Epithelial cell of prostate (primary cell): ENCODE measurements at regions not wholly inside any gene's neighbourhood (a gene's known extent, or its start where the extent isn't known, plus 50 kb on each side); places are given as distances from the start of the nearest gene placed in this dataset.
"Not testable (repeated sequence)": the region's sequence is repeated elsewhere in the genome, so short reads cannot be mapped to it uniquely, and the experiment has no call there.

Source experiments
- DNase-seq: peaks from one replicate; pipeline ENCODE4 v3.0.0-alpha.2; 2011; ENCODE audit warnings: low read depth, low spot score
- H3K27ac ChIP-seq: fragments of 450-650 bp; 2 replicates; pipeline ENCODE4 v1.5.1; 2017; ENCODE audit warnings: mild to moderate bottlenecking

DNA sequence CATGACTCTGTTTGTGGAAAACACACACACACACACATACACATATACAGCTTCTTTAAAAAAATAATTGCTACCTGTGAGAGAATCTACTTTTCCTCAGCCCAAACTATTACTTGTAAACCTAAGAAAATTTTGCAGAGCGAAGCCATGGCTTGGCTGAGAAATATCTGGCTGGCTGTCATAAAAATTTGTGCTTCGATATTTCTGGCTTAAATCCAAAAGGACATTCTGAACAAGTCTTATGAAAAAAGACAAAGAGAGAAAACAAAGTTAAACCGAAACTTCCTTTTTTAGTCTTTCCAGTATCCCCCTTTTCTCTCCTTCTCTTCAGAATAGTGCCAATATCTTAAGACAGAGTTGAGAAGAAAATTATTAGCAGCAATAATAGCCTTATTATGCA, 2048.0 kb downstream of the SUCLG1 start:
- H3K27ac ChIP-seq, result no peak overlapping the region
- no peak for DNase-seq

DNA sequence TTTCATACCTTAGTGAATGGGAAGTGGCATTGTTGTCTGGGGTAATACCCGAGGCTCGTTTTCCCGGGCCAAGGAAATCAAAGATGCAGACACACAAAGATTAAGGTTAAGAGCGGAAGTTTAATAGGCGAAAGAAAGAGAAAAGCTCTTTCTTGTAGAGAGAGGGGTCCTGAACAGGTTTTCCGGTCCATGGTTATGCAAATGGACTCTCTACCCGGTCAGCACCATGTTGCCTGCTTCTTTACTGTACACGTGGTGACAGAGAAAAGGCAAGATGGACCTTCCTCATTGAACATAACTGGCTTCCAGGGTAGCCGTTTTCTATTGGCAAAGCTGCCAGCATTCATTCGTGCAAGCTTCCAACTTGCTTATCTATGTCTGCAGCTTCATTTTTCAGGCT, 2063.5 kb downstream of the SUCLG1 start:
- no peak overlapping the region for H3K27ac ChIP-seq
- no peak for DNase-seq

DNA sequence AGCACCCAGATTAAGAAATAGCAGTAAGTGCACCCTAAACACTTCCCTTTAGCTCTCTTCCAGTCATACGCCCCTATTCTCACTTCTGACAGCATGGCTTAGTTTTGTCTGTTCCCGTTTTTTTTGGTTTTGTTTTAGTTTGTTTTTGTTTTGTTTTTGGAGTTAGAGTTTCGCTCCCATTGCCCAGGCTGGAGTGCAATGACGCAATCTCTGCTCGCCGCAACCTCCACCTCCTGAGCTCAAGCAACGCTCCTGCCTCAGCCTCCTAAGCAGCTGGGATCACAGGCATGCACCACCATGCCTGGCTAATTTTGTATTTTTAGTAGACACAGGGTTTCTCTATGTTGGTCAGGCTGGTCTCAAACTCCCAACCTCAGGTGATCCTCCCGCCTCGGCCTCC, 2067.7 kb downstream of the SUCLG1 start:
- no peak for DNase-seq
- H3K27ac ChIP-seq, result no peak overlapping the region

DNA sequence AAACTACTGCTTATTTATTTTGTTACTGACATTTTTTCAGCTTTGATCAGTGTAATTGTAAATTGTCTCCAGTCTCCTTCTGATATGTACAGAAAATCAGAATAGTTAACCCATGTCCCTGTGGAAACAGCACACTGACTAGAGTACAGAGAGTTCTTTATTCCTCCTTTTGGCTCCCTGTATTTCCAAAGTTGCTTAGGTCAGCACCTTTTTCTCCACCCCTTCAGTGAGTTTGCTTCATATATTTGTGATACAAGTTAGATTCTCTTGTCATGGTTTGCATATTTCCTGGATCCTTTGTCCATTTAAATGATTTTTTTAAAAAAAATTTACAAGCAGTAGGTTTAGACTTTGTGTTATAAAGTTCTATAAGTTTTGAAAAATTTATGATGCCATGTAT, 2051.1 kb upstream of the LRRTM1 start:
- no peak for DNase-seq
- H3K27ac ChIP-seq, result no peak overlapping the region

DNA sequence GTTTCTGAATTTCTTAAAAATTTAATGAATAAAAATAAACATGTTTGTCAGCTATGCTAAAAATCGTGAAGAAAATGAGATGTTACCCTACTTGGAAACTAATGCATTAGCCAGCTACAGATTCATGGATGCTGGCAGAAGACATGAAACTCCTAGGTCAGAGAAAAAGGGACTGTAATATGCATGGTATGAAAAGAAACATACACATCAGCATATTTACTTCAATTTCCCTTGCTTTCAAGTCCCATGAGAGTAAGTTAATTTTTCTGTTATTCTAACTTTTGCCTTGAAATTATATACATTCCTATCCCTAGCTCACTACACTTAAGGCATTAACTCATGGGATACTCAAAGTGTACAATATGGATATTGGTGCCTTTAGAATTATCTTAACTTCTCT, 2041.4 kb upstream of the LRRTM1 start:
- H3K27ac ChIP-seq, result no peak overlapping the region
- no peak for DNase-seq

DNA sequence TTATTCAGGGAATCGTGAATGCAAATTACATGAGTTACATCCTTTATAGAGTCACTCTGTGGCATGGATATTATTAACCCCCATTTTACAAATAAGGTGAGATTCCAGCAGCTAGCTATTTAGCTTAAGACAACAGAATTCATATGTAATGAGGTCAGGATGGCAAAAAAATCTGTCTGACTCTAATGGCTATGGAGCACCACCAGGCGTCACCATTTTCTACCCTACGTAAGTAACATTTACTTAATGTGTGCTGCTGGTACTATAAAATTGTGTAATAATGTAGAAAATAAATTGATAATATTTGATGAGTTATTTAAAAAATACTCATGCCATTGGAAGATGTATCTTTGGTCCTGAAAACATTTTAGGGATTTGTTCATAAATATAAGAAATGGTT, 2040.1 kb upstream of the LRRTM1 start:
- no peak for DNase-seq
- no peak overlapping the region for H3K27ac ChIP-seq

DNA sequence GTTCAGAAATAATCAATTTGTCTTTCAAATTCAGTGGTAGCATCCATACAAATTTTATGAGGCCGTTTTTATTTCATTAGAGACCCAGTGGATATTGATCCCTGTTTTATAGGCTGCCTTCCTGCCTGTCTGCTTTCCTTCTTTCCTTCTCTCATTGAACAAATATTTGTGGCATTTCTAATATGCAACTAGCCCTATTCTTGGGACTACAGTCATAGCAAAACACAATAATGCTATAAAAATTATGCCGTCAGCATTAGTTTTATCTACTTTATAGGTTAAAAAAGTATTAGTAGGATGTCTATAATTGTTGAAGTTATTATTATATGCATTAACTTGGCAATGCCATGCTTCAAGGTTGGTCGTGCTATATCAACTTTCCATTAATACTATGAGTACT, 2037.8 kb upstream of the LRRTM1 start:
- H3K27ac ChIP-seq, result no peak overlapping the region
- no peak for DNase-seq

DNA sequence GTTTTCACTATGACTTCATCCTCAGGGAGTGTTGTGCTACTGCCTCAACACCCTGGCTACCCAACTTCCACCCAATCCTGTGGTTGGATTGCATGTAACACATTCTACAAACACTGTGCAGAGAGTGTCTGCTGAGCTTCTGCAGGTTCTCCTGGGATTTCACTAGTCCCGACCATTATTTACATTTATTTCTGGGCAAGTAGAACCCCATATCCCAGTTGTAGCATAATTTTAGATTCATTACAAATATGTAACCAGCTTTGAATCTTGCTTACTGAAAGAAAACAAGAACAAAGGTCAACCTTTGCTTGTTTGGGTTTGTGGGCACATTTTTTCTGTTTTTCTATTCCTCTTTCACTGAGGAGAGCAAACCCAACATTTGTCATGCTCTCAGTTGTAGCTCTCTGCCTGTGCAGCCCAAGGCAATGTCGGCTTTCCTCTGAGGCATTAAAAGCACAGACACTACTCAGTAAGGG, 2036.1 kb upstream of the LRRTM1 start:
- no peak for DNase-seq
- no peak overlapping the region for H3K27ac ChIP-seq

DNA sequence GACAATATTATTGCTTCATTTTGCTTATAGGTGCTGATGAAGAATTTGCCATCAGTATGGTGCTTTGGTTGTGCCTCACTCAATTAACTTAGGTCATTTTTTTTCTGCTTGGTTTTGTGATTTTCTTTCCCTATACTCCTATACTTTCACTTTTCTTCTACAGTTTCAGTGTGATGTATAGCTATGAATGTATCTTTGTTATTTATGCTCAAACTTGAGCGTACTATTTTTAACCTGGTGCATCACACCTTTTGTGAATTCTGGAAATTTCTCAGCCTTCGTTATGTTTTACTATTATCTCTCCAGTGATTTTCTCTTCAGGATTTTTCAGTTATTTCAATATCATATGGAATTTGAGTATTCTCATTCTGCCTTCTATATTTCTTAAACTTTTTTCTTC, 2035.3 kb upstream of the LRRTM1 start:
- no peak for DNase-seq
- no peak overlapping the region for H3K27ac ChIP-seq

DNA sequence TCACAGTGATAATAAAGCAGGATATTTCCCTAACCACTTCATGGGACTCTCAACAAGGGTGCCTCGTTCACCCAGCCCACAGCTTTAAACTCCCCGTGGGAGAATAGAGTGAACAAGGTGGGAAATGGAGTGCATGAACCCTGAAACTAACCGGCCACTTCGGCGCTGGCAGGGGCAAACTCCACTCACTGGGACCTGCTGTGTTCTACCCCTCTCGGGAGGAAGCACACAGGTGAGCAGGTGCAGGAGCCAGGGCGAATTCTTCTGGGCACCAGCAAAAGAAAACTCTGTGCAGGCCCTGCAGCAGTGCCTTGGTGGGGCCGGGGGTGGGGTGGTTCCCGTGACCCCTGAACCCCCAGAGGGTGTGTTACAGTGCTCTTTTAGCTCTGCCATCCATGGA, 2029.1 kb upstream of the LRRTM1 start:
- no peak for DNase-seq
- no peak overlapping the region for H3K27ac ChIP-seq

DNA sequence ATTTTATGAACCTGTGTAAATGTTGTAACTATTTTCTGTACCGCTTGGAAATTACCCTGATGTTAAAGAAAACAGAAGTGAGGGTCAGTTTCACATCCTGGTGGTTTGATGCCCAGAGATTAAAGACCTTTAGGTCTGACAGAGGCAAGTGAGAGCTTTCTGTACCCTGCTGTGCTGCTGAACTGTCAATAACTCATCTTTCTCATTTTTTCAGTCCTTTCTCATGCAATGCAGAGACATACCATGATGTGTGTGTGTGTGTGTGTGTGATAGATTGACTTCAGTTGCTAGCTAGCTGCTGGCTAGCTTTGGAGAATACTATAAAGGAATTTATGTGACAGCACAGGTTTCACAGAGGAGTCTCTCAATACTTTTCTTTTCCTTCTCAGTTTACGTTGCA, 2025.6 kb upstream of the LRRTM1 start:
- no peak overlapping the region for H3K27ac ChIP-seq
- DNase-seq, result no peak

DNA sequence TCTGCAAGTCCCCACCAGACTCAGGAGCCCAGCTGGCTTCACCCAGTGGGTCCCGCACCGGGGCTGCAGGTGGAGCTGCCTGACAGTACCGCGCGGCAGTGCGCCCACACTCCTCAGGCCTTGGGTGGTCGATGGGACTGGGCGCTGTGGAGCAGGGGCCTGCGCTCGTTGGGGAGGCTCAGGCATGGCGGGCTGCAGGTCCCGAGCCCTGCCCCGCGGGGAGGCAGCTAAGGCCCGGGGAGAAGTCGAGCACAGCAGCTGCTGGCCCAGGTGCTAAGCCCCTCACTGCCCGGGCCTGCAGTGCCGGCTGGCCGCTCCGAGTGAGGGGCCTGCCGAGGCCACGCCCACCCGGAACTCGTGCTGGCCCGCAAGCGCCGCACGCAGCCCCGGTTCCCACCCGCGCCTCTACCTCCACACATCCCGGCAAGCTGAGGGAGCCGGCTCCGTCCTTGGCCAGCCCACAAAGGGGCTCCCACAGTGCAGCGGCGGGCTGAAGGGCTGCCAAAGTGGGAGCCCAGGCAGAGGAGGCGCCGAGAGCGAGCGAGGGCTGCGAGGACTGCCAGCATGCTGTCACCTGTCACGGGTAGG, 2021.7 kb upstream of the LRRTM1 start:
- H3K27ac ChIP-seq, DNase-seq: not testable (repeated sequence)

DNA sequence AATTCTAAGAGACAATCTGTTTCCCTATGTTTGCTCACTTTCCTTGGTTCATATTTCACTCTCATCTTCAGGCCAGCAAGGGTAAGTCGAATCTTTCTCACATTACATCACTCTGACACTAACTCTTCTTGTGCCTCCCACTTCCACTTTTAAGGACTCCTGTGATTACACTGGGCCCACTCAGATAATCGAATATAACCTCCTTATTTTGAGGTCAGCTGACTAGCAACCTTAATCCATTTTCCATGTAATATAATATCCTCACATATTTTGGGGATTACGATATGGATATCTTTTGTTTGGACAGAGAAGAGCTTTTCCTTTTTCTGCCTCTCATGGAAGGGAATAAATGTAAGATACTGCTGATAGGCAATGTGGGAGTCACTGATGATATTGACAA, 2015.7 kb upstream of the LRRTM1 start:
- no peak for DNase-seq
- no peak overlapping the region for H3K27ac ChIP-seq

DNA sequence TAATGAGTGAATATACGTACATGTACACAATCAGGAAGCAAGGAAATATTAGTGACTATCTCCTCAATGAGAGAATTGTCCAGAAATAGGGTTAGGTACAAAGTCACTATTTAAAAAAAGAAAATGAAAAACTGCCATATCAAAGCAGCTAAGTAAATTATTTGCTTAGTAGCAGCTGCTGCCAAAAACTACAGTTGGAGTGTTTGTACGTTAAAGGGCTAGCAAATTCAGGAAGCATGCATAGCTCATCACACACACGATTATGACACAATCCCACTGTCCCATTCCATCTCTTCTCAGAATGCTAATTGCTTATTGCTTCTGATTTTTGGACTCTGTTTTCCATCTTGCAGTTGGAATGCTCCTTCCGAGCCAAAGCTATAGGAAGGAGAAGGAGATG, 2012.5 kb upstream of the LRRTM1 start:
- no peak overlapping the region for H3K27ac ChIP-seq
- DNase-seq, result no peak

DNA sequence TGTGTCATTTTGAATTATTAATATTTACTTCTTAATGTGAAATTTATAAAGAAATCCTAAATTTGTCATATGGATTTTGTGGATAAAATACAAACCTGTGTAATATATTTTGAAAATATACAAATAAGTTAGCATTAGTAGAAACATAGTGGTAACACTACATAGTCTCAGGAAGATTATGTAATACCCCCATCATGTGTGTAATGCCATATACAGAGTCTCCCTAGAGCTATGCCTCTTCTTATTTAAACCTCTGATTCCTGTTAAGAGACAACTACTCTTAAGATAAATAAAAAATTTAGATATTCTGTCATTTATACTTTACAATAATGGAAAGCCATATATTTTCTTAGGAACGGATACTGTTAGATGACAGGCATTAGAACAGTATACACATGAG, 2012.0 kb upstream of the LRRTM1 start:
- DNase-seq, result no peak
- H3K27ac ChIP-seq, result no peak overlapping the region

DNA sequence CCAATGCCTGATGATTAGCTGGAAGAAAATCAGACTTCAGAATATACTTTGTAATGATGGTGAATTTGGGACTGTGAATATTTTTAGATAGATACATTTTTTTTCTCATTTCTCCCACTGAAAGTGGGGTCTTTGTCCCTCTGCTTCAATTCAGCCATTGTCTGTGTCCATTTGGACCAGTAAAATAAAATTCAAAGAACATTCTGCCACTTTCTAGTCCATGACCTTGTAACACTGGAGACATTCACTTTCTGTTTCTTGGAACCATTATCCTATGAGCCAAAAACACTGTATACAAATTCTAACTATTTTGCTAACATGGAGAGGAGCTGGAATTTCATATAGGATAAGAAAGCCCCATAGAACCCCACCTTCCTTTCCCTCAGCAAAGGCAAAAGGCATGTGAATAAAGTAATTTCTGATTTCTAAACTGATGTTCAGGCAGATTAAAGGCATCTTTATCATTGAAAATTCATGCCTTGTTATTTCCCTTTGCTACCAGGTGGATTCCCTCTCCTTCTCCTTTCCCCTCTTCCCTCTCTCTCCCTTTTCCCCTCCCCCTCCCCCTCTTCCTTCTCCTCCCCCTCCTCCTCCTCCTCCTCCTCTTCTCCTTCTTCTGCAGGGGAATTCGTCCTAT, 2010.4 kb upstream of the LRRTM1 start:
- no peak for DNase-seq
- no peak overlapping the region for H3K27ac ChIP-seq

DNA sequence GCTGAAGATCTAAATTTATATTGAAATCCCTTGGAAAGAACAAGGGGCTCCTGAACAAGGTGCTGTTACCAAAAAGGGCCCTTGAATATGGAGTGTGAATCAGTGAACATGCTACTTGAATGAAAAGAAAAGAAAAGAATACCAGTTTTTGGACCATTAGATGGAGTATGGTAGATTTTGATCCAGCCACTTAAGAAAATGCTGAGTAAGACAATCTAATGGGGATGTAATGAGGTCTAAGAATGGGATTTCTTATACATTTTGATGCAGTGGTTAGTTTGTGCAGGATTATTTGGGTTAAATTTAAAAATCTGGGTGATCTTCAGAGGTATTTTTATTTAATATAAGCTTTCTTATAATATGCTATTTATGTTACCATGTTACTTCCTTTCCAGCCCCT, 2003.0 kb upstream of the LRRTM1 start:
- no peak for DNase-seq
- H3K27ac ChIP-seq, result no peak overlapping the region

DNA sequence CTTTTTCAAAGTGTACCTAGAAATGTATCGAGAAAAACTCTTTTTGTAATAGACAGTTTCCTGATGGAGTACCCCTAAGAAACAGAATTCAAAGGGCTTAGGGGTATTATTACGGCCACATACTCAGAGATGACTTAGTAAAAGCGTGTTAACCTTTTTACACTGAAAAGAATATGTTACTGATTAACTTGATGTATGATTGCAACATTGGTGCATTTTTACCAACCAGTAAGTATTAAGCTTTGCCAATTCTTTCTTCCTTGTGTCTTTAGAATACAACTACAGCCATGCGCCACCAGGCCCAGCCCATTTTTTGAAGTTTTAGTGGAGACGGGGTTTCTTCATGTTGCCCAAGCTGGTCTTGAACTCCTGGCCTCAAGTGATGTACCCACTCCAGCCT, 1997.0 kb upstream of the LRRTM1 start:
- no peak overlapping the region for H3K27ac ChIP-seq
- DNase-seq, result no peak

DNA sequence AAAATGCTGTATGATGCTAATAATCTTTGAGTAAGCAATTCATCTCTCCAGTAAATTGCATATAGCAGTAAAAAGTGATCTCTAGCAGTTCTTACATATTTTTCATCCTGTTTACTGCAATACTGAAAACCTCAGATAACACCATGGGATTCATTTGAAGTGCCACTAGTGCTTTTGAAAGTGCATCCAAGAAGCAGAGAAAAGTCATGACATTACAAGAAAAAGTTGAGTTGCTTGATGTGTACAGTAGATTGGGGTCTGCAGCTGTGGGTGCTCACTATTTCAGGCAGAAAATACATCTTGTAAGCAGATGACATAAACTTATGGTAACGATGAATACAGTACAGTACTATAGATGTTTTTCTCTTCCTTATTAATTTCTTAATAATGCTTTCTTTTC, 1984.9 kb upstream of the LRRTM1 start:
- DNase-seq, result no peak
- no peak overlapping the region for H3K27ac ChIP-seq

DNA sequence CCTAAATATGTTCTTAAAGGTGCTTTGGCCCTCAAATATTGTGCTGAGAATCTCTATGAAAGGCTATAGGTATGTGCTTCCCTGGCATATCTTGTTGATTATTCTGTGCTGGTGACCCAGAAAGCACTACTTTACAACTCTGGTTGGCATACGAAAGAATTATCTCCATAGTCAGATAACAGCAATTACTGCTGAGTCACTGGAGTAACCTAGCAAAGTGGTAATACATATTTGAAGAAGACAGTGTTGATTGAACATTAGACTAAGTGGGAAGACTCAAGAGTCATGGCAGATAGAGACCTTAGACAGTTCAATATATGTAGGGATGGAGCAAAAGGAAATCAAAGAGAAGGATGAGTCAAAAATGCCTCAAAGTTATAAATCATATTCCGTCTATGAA, 1978.5 kb upstream of the LRRTM1 start:
- H3K27ac ChIP-seq, result no peak overlapping the region
- DNase-seq, result no peak

DNA sequence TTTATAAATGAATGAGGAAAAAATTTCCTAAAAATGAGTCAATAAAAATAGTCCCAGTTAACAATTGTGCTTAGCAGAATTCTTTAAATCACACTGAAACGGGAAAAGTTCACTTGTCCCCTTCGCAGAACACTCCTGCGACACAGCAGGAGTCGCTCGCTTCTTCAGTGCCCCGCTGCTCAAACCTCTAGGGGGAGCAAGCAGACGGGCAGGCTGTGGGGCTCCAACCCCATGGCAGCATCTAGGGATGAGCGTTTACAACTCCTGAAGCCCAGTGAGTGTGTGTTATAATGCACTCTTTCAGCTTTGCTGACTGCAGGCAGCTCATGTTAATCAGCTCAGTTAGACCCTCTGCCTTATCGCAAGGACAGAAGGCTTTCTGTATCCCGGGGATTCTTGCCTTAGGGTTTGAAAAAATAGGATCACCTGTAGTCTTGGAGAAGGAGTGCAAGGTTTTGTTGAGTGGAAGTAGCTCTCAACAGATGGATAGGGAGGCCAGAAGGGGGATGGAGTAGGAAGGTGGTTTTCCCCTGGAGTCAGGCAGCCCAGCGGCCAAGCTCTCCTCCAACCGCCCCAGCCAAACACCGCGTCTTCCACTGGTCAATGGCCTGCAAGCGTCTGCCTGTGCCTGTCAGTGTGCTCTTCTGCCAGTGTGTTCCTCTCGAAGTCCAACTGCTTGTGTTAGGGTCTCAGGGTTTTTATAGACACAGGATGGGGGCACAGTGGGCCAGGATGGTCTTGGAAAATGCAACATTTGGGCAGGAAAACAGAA, 1977.7 kb upstream of the LRRTM1 start:
- no peak for DNase-seq
- H3K27ac ChIP-seq, result no peak overlapping the region

DNA sequence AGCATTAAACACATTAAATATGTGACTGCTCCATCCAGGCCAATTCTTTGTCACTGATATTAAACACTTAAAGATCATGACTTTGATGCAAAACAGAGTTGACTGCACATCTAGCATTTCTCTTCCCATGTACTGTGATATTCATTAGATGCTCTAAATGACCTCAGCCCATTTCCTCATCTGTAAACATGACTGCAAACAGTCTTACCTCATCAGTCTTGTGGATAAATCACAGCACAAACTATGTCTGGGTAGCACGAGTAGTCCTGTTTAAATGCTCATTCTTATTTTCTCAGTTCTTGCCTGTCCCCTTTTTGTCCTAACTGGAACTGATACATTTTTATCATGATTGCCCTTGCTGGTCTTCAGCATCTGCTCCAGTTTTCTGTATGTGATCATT, 1974.8 kb upstream of the LRRTM1 start:
- no peak overlapping the region for H3K27ac ChIP-seq
- DNase-seq, result no peak
